HG03039 (cell line): ENCODE measurements at regions not wholly inside any gene's neighbourhood (a gene's known extent, or its start where the extent isn't known, plus 50 kb on each side); places are given as distances from the start of the nearest gene placed in this dataset.
"Not testable (repeated sequence)": the region's sequence is repeated elsewhere in the genome, so short reads cannot be mapped to it uniquely, and the experiment has no call there.

ENCODE experiments used
- ATAC-seq: cut with Tn5 transposase; IDR thresholded peaks from one replicate; pipeline ENCODE4 v1.9.1; 2021; ENCODE audit warnings: mild to moderate bottlenecking, moderate library complexity; ENCODE audit not compliant: unreplicated experiment

- no peak for ATAC-seq
These were observed 79.7 kb upstream of the RUNX3 start for GRCh38 chr1:25009671-25010262.

- no peak for ATAC-seq
These were observed 78.1 kb upstream of the RUNX3 start for GRCh38 chr1:25008192-25008485.

DNA sequence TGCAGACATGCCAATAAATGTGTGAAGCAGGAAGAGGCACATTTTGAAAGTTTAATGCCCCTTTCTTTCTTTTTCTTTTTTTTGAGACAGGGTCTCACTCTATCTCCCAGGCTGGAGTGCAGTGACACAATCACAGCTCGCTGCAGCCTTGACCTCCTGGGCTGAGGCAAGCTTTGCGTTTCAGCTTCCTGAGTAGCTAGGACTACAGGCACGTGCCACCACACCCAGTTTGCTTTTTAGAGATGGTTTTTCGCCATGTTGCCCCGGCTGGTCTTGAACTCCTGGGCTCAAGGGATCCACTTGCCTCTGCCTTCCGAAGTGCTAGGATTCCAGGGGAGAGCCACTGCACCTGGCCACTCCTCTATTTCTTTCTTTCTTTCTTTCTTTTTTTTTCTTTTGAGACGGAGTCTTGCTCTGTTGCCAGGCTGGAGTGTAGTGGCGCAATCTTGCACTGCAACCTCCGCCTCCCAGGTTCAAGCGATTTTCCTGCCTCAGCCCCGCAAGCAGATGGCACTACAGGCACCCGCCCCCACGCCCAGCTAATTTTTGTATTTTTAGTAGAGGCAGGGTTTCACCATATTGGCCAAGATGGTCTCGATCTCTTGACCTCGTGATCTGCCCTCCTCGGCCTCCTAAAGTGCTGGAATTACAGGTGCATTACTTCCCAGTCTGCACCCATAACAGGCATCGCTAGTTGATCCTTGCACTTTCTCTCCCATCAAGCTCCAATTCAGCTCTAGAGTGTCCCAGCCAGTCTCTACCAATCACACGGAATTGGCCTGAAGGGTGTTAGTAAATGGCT is 77.5 kb upstream of the RUNX3 start:
- ATAC-seq: not testable (repeated sequence)

DNA sequence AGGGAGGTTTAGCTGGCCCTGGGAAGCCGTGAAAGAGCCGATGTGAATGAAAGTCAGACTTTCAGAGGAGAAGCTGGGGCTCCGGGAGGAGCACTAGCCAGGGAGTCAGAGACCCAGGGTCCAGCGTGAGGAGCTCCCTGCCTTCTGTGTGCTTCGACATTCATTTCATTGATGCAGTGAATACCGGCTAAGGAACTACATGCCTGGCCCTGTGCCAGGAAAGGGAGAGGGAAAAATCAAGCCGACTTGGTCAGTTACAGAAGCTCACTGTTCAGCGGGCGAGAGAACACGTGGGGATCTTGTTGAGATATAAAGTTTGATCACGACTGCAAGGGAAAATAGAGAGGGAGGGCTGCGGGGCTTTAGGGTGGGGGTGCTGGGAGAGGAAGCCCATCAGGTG is 76.7 kb upstream of the RUNX3 start:
- no peak for ATAC-seq

DNA sequence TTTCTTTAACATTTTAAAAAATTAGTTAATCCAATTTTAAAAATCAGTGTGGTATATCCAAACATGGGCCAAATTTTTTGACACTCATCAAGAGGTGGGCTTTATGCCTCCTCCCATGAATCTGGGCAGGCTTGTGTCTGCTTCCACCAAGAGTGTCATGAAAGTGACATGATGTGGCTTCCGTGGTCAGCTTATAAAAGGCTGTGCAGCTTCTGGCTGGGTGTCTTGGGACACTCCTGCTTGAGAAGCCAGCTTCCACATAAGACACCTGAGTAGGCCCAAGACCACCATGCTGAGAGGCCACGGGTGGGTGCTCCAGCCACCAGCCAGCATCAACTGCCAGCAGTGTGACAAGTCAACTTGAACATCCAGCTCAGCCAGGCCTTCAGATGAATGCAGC is 74.3 kb upstream of the RUNX3 start:
- ATAC-seq: no peak

- ATAC-seq: no peak
These were observed 73.5 kb upstream of the RUNX3 start for GRCh38 chr1:25003457-25004190.

DNA sequence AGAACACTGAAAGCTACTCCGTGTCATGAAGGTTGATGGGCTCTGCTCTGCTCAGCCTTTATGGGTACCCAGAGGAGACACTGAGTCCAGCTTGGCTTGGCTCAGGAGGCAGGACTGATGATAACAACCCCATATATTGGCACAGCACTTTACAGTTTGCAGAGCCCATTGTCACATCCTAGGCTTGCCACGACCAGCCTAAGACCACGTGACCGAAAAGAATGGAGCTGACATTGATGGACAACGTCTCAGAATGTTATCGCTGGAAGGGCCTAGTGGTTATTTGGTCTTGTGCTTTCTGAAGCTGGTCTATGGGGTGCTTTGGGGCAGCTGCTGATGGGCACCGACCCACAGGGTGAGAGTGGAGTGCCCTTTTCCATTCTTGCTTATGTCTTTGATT is 72.9 kb upstream of the RUNX3 start:
- ATAC-seq: no peak

- no peak for ATAC-seq
These were observed 71.2 kb upstream of the RUNX3 start for GRCh38 chr1:25001125-25001915.

DNA sequence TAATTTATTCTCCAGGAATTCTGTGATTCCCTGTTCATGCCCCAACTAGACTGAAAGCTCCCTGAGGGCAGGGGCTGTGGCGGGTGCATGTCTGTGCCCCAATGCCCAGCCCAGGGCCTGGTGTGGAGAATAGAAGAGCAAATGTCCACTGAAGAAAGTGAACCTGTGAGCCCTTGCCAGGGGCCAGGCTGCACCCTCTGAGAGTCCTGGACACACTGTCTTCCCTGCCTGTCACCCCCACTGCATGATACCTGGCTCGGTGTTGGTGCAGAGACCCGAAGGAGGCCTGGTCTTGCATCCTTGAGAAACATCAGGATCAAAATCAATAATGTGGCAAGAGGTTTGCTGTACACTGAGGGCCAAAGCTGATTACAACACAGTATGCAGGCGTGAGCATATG is 69.8 kb upstream of the RUNX3 start:
- ATAC-seq: no peak

DNA sequence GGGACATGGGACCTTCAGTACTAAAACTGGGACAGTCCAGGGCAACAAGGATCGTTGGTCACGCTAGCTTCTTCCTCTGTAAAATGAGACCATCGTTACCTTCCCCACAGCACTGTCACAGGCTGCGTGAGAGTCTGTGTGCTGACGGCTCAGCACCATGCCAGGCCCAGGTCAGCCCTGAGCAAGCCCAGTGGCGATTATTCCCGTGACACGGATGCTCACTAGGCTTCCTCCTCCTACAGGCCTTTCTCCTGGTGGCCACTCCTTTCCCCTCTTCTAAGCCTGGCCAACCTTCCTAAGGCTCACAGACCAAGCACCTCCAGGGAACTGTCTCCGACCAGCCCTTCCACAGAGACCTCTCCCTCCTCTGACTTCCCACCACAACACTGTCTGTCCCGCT is 69.3 kb upstream of the RUNX3 start:
- no peak for ATAC-seq

- no peak for ATAC-seq
These were observed 68.6 kb upstream of the RUNX3 start for GRCh38 chr1:24998563-24999245.

DNA sequence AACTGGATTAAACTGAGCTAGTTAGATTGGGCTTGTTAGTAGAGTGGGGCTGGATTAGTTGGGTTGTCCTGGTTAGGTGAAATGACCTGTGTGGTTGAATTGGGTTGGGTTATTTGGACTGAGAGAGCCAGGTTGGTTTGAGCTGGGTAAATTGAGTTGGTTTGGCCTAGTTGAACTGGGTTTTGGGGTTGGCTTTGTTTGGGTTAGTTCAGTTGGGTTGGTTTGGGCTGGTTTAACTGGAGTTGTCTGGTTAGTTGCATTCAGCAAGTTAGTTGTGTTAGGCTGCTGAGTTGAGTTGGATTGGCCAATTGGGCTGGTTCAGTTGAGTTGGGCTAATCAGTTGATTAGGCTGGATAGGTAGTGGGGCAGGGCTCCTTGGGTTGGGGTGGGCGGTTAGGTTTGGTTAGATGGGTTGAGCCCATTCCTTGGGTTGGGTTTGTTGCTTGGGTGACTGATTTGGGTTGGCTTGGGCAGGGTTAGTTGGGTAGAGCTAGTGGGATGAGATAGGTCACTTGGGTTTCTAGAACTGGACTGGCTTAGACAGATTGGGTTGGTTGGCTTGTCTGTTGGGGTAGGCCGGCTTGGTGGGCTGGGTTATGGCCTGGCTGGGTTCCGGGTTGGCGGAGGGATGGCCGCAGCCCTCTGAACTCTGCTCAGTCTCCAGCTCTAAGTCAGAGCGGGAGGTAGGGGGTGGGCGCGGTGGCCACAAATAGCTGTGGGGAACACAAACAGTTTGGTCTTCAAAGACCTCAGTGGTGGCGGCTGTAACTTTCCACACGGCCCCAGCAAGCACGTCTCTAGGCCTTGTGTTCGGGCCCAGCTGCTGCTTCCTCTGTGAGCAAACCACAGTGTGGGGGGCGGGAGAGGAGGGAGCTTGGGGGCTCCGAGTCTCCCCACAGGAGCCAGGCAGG is 67.2 kb upstream of the RUNX3 start:
- no peak for ATAC-seq

DNA sequence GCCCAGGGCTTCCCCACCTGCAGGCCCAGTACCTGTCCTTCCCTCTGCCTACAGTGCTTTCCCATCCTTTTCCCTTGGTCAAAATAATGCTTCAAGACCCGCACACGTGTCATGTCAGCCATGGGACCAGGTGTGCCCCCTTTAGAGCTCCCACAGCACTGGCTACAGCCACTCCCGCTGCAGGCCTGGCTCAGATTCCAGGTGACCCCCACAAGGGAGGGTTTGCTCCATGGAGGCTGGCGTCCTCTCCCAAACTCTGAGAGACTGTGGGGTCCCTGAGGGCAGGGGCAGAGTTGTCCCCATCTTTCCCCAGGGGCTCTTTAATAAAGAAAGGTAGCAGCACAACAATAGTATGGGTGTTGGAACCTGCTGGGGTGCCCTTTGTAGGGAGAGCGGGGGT is 66.4 kb upstream of the RUNX3 start:
- no peak for ATAC-seq

DNA sequence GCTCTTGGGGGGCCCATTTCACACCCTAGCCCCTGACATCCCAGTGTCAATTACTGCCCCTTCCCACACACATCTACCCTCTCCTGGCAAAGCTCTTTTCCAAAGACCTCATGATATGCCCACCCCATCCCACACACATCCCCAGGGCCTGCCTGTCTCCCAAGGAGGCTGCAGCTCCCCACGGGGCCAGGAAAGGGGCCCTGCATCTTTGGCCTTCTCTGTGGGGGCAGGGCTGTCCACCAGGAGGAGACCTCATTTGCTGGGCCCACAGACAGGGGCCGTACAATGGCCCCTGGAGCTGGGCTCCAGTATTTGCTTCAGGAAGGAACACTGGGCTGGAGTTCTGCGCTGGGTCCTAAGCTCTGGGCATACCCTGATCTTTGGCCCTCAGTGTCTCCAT is 65.6 kb upstream of the RUNX3 start:
- no peak for ATAC-seq

GRCh38 chr1:24995140-24995539 is 65.1 kb upstream of the RUNX3 start:
- no peak for ATAC-seq

- no peak for ATAC-seq
These were observed 64.0 kb upstream of the RUNX3 start for GRCh38 chr1:24993871-24994580.

DNA sequence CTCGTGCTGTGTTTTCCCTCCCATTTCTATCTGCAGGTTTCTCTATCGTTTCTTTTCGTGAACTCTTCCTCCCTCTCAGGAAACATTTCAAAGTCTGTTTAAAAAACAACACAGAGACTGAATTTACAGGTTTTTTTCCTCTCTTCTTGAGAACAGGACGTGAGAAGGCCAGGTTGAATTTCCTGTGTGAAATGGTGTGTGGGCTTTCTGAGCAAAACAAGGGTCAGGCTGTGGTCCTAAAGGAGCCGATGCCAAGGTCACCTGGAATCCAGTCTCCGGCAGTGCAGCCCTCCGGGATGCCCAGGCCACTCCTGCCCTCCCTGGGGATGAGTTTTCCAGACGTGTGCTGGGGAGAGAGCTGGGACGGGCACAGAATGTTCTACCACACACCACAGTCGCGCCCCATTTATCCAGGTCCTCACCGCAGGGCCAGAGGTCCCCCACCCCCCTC is 62.7 kb upstream of the RUNX3 start:
- ATAC-seq: no peak

GRCh38 chr1:24992124-24992760 is 62.2 kb upstream of the RUNX3 start:
- no peak for ATAC-seq

DNA sequence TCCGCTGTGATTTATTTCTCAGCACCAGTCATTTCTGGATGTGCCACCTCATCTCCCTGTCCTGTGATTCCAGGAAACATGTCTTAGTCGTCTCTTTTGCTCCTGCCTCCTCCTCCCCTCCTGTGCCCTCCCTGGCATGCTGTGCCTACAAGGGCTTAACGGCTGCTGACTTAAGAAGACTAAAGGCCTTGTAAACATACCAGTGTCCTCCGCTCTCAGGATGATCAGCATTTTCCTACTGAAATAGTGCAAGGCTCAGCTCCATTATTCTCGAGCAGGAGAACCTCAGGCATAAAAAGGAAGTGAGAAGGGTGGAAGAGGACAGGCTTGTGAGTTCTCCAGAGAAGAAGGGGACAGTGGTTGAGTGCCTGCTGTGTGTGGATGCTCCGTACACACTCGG is 61.6 kb upstream of the RUNX3 start:
- ATAC-seq: no peak
